HepG2 (cell line): ENCODE measurements at regions not wholly inside any gene's neighbourhood (a gene's known extent, or its start where the extent isn't known, plus 50 kb on each side); places are given as distances from the start of the nearest gene placed in this dataset.
A peak's percentile ranks its signal among the peaks of the same experiment; 100 is the strongest.

Experiments used
- ATAC-seq: fragments of 200-7000 bp; cut with Tn5 transposase; 3 replicates; pipeline ENCODE4 v1.9.1; 2020; ENCODE audit warnings: mild to moderate bottlenecking, moderate library complexity
- BruUV-seq: library from RNA; stranded (reverse); fragments of 400-500 nt; replicated peaks from 2 replicates; lab custom pipeline; 2021; lab: Mats Ljungman, UMichigan
- CTCF ChIA-PET: fragments of 300-600 bp; formaldehyde crosslinking; extraction: SDS; loops from one replicate; lab custom pipeline; 2021; ENCODE audit warnings: low total read pairs, inconsistent platforms, low intra/inter-chr PET ratio; lab: Yijun Ruan, JAX
- POLR2A ChIA-PET: fragments of 350-600 bp; sonication (Branson Sonifier 250); formaldehyde crosslinking; loops from one replicate; lab custom pipeline; 2020; ENCODE audit warnings: antibody characterized with exemption, inconsistent platforms; lab: Yijun Ruan, JAX
- DNase-seq: peaks from one replicate; pipeline ENCODE4 v3.0.0-alpha.2; 2015; ENCODE audit warnings: low spot score
- FAIRE-seq: peaks from 3 replicates; lab custom pipeline; 2011; peaks lifted over from hg19 to GRCh38; lab: Jason Lieb, UNC
- H2AFZ ChIP-seq: one replicate; pipeline ENCODE4 v1.6.1; 2011; ENCODE audit warnings: low read length, inconsistent platforms
- H3K27ac ChIP-seq: fragments of 300-600 bp; 3 replicates; pipeline ENCODE4 v1.8.0; 2011; ENCODE audit warnings: mixed run types, mild to moderate bottlenecking, mixed read lengths, low read length, inconsistent platforms; ENCODE audit not compliant: insufficient read depth; ENCODE audit errors: extremely low read length
- H3K27me3 ChIP-seq, 2 experiments: fragments of 200-600 bp in 1 of 2; 2 replicates in 1 of 2; 3 replicates in 1 of 2; pipeline versions ENCODE4 v1.6.0 to v1.8.0; 2011; ENCODE audit warnings: low read length in 2 of 2, mild to moderate bottlenecking in 2 of 2, moderate library complexity in 2 of 2, inconsistent platforms in 1 of 2; ENCODE audit not compliant: insufficient read depth in 2 of 2, control insufficient read depth in 1 of 2
- H3K36me3 ChIP-seq, 2 experiments: fragments of 200-600 bp in 1 of 2; replicated peaks in 1 of 2; 2 replicates in 1 of 2; 3 replicates in 1 of 2; pipeline versions ENCODE4 v1.5.1 to v1.8.0; 2011; ENCODE audit warnings: low read length in 2 of 2, inconsistent platforms in 1 of 2; ENCODE audit not compliant: insufficient read depth in 2 of 2, control insufficient read depth in 1 of 2
- H3K4me1 ChIP-seq: 2 replicates; pipeline ENCODE4 v1.5.1; 2012; ENCODE audit warnings: low read length, inconsistent platforms; ENCODE audit not compliant: insufficient read depth
- H3K4me2 ChIP-seq: 2 replicates; pipeline ENCODE4 v1.6.0; 2011; ENCODE audit warnings: low read depth, low read length, inconsistent platforms
- H3K4me3 ChIP-seq, 3 experiments: fragments of 200-600 bp in 1 of 3; sonication (generic), shearing (Covaris generic) in 1 of 3; replicated peaks in 1 of 3; 2 replicates each; pipeline ENCODE4 v1.5.1; 2011 to 2016; ENCODE audit warnings: low read length in 3 of 3, inconsistent platforms in 2 of 3, low read depth in 2 of 3, mild to moderate bottlenecking in 2 of 3, control low read depth in 1 of 3, mixed read lengths in 1 of 3; ENCODE audit not compliant: insufficient read depth in 1 of 3
- H3K79me2 ChIP-seq: one replicate; pipeline ENCODE4 v1.6.1; 2011; ENCODE audit warnings: low read length, inconsistent platforms; ENCODE audit not compliant: insufficient read depth
- H3K9ac ChIP-seq: 2 replicates; pipeline ENCODE4 v1.6.0; 2011; ENCODE audit warnings: mild to moderate bottlenecking, low read depth, low read length, inconsistent platforms; ENCODE audit not compliant: insufficient read depth
- H3K9me3 ChIP-seq: 2 replicates; pipeline ENCODE4 v1.5.1; 2012; ENCODE audit warnings: mild to moderate bottlenecking, low read length
- H4K20me1 ChIP-seq: 2 replicates; pipeline ENCODE4 v1.6.0; 2011; ENCODE audit warnings: inconsistent platforms, mild to moderate bottlenecking, low read length, moderate library complexity; ENCODE audit not compliant: insufficient read depth
- ATAD3A ChIP-seq: sonication (generic); formaldehyde crosslinking; IDR thresholded peaks from 2 replicates; pipeline ENCODE4 v1.4.0; 2020; ENCODE audit warnings: missing genetic modification reagents
- ATF6 ChIP-seq: sonication (generic); formaldehyde crosslinking; conservative IDR thresholded peaks from 2 replicates; pipeline ENCODE4 v1.4.0; 2020; ENCODE audit warnings: missing genetic modification reagents
- CSRNP1 ChIP-seq: sonication (generic); formaldehyde crosslinking; IDR thresholded peaks from 2 replicates; pipeline ENCODE4 v1.8.1; 2023; ENCODE audit warnings: mild to moderate bottlenecking, missing genetic modification reagents
- HOXA7 ChIP-seq: sonication (generic); formaldehyde crosslinking; IDR thresholded peaks from 2 replicates; pipeline ENCODE4 v1.8.1; 2022; ENCODE audit warnings: mild to moderate bottlenecking, missing genetic modification reagents, moderate library complexity
- IKZF5 ChIP-seq: IDR thresholded peaks from 2 replicates; pipeline ENCODE4 v1.6.1; 2018; ENCODE audit warnings: missing genetic modification reagents, mild to moderate bottlenecking, missing compliant biosample characterization
- PLRG1 ChIP-seq: fragments of 450-650 bp; conservative IDR thresholded peaks from 2 replicates; pipeline ENCODE4 v1.6.1; 2016
- TCF7L2 ChIP-seq: IDR thresholded peaks from 2 replicates; pipeline ENCODE4 v1.6.1; 2011; ENCODE audit warnings: mild to moderate bottlenecking, low read depth, low read length, moderate library complexity
- ZNF12 ChIP-seq: sonication (generic); formaldehyde crosslinking; IDR thresholded peaks from 2 replicates; pipeline ENCODE4 v1.5.0; 2020; ENCODE audit warnings: missing genetic modification reagents
- ZNF264 ChIP-seq: sonication (generic); formaldehyde crosslinking; IDR thresholded peaks from 2 replicates; pipeline ENCODE4 v1.4.0; 2020; ENCODE audit warnings: missing genetic modification reagents
- ZNF550 ChIP-seq: sonication (generic); formaldehyde crosslinking; IDR thresholded peaks from 2 replicates; pipeline ENCODE4 v1.4.0; 2020; ENCODE audit warnings: mild to moderate bottlenecking, missing genetic modification reagents, borderline replicate concordance
- ZNF629 ChIP-seq: sonication (generic); formaldehyde crosslinking; conservative IDR thresholded peaks from 2 replicates; pipeline ENCODE4 v1.5.0; 2020; ENCODE audit warnings: missing genetic modification reagents
- ZNF724P ChIP-seq: sonication (generic); formaldehyde crosslinking; IDR thresholded peaks from 2 replicates; pipeline ENCODE4 v1.8.0; 2022; ENCODE audit warnings: missing genetic modification reagents, borderline replicate concordance
- ZNF850 ChIP-seq: sonication (generic); formaldehyde crosslinking; conservative IDR thresholded peaks from 2 replicates; pipeline ENCODE4 v1.9.0; 2021; ENCODE audit warnings: mild to moderate bottlenecking, missing genetic modification reagents
- ZZZ3 ChIP-seq: sonication (generic); formaldehyde crosslinking; IDR thresholded peaks from 2 replicates; pipeline ENCODE4 v1.4.0; 2020; ENCODE audit warnings: missing genetic modification reagents, mild to moderate bottlenecking, borderline replicate concordance
- WGBS: methylation state at CpG from one replicate; pipeline ENCODE4 v1.1.6; 2017; ENCODE audit warnings: low lambda C conversion rate; 5-methylcytosine and 5-hydroxymethylcytosine counted together
- in situ Hi-C: cut with HindIII; loops from 2 replicates; pipeline ENCODE4 v1.10.0; 2017; ENCODE audit warnings: low pct_unique_long_range_greater_than_20kb; ENCODE audit not compliant: extremely low pct_ligation_motif_present
- intact Hi-C: fragments of 100-400 bp; cut with micrococcal nuclease; formaldehyde crosslinking; loops from one replicate; pipeline ENCODE4 v1.10.0; 2022; ENCODE audit not compliant: unreplicated experiment
- TF ChIP-seq, protein P1 (sequence below): sonication (generic); IDR thresholded peaks from 2 replicates; pipeline ENCODE4 v1.6.1; 2016; ENCODE audit warnings: low read depth, borderline replicate concordance

GRCh38 chr1:62952596-62952995, 168.7 kb downstream of the ATG4C start:
- in situ Hi-C loops: no loop called here
- H3K27ac ChIP-seq: no peak overlapping the region
- FAIRE-seq (no peak), ATAC-seq (no peak), DNase-seq (no peak)
- no peak overlapping the region for H3K4me2 ChIP-seq
- ChIA-PET CTCF (no interaction called here), POLR2A (no interaction called here)
- no peaks in the 10 kb centered on the region for H4K20me1 ChIP-seq
- WGBS: 0% methylated on average over 1 of the region's 1 CpG
- peaks cover 0 to 3% of the 10 kb centered on the region in 2 experiments; a peak in 2 of 5 replicates for H3K27me3 ChIP-seq
- no peaks in the 10 kb centered on the region for H3K36me3 ChIP-seq
- intact Hi-C loops: no loop called here
- no peak overlapping the region for H3K9ac ChIP-seq
- BruUV-seq: no TSS peak
- H2AFZ ChIP-seq: no peak overlapping the region
- H3K79me2 ChIP-seq: no peaks in the 10 kb centered on the region
- no peak overlapping the region for H3K4me3 ChIP-seq
- no peaks in the 10 kb centered on the region for H3K9me3 ChIP-seq
- TF ChIP-seq ZNF629 (CRISPR knock-in tag) (peak; percentile 68), ATF6 (CRISPR knock-in tag) (no peak), ATAD3A (CRISPR knock-in tag) (no peak), ZNF724P (no peak), ZZZ3 (CRISPR knock-in tag) (no peak), HOXA7 (CRISPR knock-in tag) (no peak), ZNF264 (no peak)
- H3K4me1 ChIP-seq: peaks cover 16% of the 10 kb centered on the region

GRCh38 chr1:62953633-62954032, 169.7 kb downstream of the ATG4C start:
- no TSS peak for BruUV-seq
- in situ Hi-C loops (no loop called here), intact Hi-C loops (no loop called here)
- H3K4me1 ChIP-seq: peaks cover 16% of the 10 kb centered on the region
- DNase-seq (no peak), FAIRE-seq (no peak), ATAC-seq (no peak)
- H3K9me3 ChIP-seq: no peaks in the 10 kb centered on the region
- no peaks in the 10 kb centered on the region for H3K36me3 ChIP-seq
- TF ChIP-seq IKZF5 (CRISPR knock-in tag) (no peak), TCF7L2 (no peak), ZNF850 (no peak), CSRNP1 (no peak), PLRG1 (no peak), ZNF12 (CRISPR knock-in tag) (no peak), ZNF550 (CRISPR knock-in tag) (no peak)
- TF ChIP-seq, protein P1, sequence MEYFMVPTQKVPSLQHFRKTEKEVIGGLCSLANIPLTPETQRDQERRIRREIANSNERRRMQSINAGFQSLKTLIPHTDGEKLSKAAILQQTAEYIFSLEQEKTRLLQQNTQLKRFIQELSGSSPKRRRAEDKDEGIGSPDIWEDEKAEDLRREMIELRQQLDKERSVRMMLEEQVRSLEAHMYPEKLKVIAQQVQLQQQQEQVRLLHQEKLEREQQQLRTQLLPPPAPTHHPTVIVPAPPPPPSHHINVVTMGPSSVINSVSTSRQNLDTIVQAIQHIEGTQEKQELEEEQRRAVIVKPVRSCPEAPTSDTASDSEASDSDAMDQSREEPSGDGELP: no peak
- no peak overlapping the region for H3K27ac ChIP-seq
- peaks cover 0 to 3% of the 10 kb centered on the region in 2 experiments; a peak in 2 of 5 replicates for H3K27me3 ChIP-seq
- POLR2A ChIA-PET: no interaction called here
- H3K4me3 ChIP-seq: no peak overlapping the region
- H3K4me2 ChIP-seq: no peak overlapping the region
- H4K20me1 ChIP-seq: no peaks in the 10 kb centered on the region
- CTCF ChIA-PET: no interaction called here
- H2AFZ ChIP-seq: no peak overlapping the region
- H3K79me2 ChIP-seq: no peaks in the 10 kb centered on the region
- H3K9ac ChIP-seq: no peak overlapping the region
- 67% methylated on average over 6 of the region's 6 CpGs for WGBS
